SH-SY5Y (cell line): ENCODE measurements at regions not wholly inside any gene's neighbourhood (a gene's known extent, or its start where the extent isn't known, plus 50 kb on each side); places are given as distances from the start of the nearest gene placed in this dataset.

Experiments
- GATA2 ChIP-seq: IDR thresholded peaks from 2 replicates; pipeline ENCODE4 v1.6.1; 2011; ENCODE audit warnings: mild to moderate bottlenecking, low read depth, low read length
- GATA3 ChIP-seq: IDR thresholded peaks from 2 replicates; pipeline ENCODE4 v1.6.1; 2011; ENCODE audit warnings: low read depth, mild to moderate bottlenecking, low read length, moderate library complexity

DNA sequence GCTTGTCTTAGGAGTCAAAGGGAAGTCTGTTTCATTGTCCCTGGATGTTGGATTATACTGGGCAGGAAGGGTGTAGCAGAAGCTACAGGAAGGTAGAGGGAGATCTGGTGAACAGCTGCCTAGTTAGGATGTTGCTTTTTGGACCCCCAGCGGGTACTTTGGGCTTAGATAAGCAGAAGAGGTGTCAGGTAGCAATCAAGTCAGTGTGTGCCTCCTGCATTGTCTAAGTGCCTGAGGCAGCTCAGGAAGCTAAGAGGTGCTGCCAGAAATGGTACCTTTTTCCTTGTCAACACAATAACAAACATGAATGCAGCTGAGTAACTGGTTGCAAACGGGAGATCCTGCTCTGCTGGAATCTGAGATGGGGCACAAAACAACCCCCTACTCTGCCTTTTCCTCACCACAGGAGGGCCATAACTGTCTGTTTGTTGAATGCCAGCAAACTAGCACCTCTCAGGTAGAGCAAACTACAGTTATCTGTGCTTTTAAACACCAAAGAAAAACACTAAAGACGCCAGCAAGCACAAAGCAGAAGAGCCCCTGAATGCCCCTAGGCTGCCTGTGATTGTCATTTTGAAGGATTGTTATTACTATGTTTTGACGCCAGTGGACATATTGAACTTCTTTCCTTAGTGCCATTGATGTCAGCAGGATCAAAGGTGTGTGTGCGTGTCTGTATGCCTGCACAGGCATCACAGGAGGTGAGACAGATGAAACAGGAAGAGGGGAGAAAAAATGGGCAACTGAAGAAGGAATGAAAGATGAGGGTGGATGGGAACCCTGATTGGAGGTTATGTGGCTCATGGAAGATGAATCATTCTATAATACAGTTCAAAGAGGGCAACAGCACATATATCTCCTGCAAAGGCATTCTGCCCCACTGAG is 151.4 kb downstream of the ETAA1 start:
- TF ChIP-seq GATA2 (no peak), GATA3 (no peak)

DNA sequence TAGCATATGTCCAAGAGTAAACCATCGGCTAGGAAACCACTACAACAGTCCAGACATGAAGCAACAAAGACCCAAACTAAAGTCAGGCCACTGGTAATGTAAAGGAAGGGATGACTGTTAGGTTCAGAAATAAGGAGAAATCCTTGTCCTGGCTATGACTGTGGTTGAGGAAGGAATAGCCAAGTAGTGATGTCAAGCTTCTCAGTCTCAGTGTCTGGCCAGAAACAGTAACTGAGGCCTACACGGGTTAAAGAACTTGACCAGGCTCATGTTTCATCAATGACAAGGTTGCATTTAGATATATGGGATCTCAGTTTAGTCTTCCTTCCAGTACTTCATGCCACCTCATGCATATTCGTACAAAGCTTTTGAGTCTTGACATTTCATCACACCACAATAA is 162.0 kb downstream of the ETAA1 start:
- TF ChIP-seq GATA2 (no peak), GATA3 (no peak)

DNA sequence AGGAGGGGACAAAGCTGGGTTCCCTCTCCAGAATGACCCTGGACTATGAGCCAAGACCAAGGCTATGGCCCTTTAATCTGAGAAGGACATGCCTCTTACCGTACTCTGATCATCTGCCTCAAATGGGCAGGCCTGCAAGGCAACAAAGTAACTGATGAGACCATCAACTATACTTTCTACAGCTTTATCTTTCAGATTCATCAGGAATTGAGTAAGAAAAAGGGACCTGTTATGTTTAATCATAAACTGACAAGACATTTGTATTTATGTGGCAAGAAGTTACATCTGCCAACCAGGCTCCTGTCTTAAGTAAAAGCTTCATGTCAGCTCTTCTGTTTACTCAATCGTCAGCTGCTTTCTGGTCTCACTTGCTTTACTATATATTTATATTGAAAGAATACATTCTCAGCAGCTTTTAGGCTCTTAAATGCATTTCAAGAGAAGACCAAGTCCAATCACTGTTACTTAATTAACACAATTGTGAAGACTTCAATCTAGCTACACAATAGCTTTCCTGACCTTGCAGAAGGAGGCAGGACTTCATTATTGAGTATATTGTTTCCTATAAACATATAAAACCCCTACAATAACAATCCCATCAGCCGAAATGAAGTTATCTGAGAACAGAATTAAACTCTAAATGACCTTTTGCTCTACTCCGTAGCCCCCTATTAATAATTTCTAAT is 163.8 kb downstream of the ETAA1 start:
- no peak for TF ChIP-seq GATA3
- TF ChIP-seq GATA2, result peak; percentile 57; the same call in 1 of the 2 replicates

DNA sequence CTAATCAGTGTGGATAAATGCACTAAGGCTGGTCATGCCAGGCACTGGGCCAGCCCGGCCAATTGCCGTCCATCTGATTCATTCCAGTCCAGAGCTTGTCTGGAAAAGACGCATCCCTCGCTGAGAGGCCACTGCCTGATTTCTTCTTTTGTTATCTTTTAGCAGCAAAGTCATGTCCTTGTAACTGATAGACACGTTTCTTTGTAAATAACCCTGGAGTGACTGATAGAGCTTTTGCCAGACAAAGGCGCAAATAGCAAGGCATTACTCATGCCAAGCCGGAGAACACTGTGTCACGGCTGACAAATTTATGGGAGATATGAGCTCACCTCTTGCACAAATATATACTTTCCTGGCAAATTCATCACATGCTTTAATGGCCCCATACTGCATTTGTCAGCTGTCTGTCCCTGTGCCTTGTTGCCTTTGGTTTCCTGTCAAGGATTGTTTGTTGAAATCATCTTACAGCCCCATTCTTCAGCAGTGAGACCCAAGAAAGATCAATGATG is 164.4 kb downstream of the ETAA1 start:
- TF ChIP-seq GATA3, result peak; percentile 59
- peak; percentile 88 for TF ChIP-seq GATA2

DNA sequence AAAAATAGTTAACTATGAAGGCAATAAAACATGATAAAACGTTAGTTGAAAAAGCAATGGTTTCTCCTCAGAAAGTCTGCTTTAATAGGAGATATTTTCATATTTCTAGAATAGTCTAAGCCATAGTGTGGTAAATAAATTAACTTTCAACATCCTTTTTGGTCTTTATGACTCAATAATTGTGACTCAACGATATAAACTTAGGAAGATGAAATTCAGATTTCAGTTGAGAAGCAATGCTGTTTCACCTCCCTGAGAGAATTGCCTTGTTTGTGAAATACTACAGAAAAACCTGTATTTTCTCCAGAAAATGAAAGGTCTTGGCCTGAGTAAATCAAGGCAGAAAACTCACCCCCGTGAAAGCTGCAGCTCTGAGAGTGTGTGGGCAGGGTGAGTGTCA is 166.9 kb downstream of the ETAA1 start:
- no peak for TF ChIP-seq GATA2
- no peak for TF ChIP-seq GATA3

DNA sequence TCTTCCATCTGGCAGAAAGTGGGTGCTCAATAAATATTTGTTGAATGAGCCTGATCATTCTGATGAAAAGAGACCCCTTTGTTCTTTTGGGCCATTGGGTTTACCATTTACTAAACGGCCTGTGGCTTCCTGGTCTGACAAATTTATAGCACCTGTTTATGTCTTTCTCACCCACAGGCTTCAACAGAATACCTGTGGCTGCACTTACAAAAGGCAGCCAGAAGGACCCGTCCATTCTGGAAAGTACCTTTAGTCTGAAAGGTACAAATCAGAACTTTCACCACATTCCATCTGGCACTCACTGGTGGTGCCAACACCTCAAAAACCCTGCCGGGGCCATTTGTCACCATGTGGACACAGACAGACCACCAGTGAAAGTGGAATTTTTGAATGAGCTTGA is 167.5 kb downstream of the ETAA1 start:
- no peak for TF ChIP-seq GATA3
- TF ChIP-seq GATA2, result no peak

DNA sequence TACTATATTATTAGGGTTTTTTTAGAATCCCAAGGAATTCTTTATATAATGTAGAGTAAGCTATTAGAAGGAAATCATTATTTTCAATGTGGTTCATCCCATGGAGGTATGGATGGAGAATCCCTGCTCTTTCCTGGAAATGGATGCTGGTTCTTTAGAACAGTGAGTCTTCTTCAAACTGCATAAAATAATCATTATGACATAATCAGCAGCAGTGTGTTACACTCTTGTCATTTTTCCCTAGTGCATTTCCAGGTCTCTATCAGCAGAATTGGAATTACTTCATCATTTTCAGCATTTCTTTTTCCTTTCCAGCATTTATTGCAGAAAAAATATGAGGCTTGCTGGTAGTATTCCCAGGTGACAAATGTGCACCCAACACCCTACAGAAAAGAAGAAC is 168.1 kb downstream of the ETAA1 start:
- TF ChIP-seq GATA3, result no peak
- TF ChIP-seq GATA2, result no peak

DNA sequence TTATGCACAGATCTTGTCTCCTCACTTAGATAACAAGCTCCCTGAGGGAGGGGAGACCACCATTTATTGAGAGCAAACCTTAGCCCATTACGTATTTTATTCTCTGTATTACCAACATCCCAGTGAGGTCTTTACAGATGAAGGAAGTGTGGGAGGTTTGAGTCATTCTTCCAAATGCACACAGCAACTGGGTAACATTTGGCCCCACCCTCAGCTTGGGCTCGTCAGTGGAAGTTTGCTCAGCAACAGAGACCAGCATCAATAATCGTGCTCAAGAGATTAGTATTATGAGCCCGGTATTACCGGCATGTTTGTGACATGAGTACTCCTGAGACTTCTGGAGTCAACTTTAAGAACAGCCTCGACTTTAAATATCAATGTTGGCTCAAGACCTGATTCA is 168.6 kb downstream of the ETAA1 start:
- TF ChIP-seq GATA3, result no peak
- TF ChIP-seq GATA2, result no peak

DNA sequence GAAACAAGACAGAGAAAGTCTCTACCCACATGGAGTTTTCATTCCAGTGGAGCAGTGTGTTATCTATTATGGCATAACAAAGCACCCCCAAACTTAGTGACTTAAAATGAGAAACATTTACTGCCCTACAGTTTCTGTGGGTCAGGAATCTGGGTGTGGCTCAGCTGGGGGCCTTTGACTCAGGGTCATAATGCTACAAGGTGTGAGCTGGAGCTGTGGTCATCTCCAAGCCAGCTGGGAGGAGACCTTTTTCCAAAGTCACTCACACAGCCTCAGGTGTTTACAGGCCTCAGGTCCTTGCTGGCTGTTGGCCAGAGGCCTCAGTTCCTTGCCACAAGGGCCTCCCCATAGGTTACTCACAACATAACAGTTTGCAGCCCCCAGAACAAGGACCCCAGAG is 169.2 kb downstream of the ETAA1 start:
- TF ChIP-seq GATA2 (no peak), GATA3 (no peak)

DNA sequence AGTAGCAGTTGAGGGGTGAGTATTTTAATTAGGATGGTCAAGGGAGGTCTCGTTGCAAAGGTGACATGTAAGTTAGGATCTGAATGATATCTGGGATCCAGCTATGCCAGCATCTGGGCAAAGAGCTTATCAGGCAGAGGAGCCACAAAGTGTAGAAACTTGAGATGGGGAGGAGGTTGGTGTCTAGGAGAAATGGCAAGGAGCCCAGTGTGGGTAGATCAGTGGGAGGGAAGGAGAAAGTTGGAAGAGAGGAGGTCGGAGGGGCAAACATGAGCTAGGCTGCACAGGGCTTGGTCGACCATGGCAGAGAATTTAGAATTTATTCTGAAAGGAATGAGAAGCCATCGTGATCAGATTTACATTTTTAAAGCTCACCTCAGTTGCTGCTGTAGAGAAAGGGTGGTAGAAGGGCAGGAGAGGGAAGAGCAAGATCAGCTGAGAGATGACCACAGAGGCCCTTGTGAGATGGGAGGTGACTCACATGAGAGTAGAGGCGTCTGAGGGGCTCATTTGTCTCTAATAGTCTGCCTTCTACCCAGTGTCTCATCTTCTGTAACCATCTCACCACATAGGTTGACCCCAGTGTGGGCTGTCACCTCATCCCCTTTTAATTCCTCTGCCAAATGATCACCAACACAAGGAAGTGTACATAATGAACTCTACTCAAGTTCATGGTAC is 170.0 kb downstream of the ETAA1 start:
- no peak for TF ChIP-seq GATA3
- TF ChIP-seq GATA2, result no peak

DNA sequence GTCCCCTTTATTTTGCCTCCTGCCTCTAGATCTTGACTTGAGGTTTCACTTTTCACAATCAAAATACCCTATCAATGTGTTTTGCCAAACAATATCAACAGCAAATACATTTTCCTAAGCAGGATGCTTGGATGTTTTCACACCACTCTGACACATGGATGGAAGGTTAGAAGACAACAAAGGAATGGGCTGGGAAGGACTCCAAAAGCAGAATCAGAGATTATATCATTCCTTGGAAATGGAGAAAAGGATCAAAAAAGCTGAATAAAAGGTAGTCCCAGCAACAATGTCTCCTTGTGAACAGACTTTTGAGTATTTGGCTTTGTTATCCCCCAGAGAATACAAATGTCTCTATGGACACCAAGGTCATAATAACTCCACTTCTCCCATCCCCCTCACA is 170.8 kb downstream of the ETAA1 start:
- TF ChIP-seq GATA2 (no peak), GATA3 (no peak)

DNA sequence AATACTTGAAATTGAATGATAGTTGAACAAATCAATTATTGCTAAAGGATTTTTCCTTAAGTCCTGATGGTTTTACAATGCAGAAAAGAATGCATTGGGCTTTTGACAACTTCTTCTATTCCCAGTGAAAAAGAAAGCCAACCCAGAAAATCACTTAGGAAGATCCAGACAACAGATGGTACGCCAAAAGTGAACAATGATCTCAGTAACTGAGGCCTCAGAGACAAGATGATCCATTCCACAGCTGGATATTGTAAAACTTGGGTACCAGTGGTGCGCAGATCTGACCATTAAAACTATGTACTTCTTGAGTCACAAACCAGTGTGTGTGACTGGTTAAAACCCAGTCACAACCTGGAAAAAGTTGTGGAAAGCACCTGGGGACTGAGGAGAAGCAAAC is 173.5 kb downstream of the ETAA1 start:
- TF ChIP-seq GATA3, result no peak
- TF ChIP-seq GATA2, result no peak

DNA sequence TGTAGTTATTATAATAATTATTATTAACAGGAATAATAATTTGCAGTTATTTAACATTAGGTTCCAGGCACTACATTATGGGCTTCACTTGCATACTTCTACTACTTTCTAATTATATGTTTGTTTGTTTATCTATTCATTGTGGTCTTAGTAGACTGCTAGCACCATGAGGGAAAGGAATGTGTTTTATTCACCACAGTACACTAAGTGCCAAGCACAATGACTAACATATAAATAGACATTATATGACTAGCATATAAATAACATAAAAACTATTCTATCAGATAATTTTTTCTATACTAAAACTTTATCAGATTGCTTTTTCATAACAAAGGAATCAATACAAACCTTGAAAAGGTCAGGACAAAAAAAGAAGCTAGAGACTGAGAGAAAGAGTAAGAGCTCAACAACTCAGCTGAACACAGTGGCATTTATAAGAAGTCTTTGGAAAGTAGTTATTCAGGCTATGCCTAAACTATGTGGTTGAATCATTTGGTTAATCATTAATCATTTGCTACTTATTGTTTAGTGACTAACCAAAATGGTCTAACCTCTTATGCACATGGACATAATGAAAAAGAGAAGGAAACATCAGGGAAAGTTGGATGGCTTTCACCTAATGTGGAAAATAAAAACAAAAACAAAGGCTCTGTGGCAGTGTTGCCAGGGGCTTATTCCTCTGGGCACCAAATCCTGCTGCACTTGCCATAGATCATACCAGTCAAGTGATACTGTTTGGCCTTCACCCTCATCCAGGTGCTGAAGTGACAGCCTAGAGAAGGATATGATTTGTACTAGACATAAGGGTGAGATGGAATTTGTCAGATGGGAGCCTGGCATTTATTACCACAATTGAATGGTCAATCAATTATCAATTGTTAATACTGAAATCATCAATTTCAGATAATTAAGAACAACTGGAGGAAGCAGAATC is 174.9 kb downstream of the ETAA1 start:
- TF ChIP-seq GATA3, result no peak
